DMS153 treated with DMSO at 0.1 percent for 48 hours (cell line): ENCODE measurements at regions not wholly inside any gene's neighbourhood (a gene's known extent, or its start where the extent isn't known, plus 50 kb on each side); places are given as distances from the start of the nearest gene placed in this dataset.

Experiments
- DNase-seq: peaks from one replicate; lab custom pipeline; 2025; ENCODE audit not compliant: unreplicated experiment; lab: John Stamatoyannopoulos, UW

DNA sequence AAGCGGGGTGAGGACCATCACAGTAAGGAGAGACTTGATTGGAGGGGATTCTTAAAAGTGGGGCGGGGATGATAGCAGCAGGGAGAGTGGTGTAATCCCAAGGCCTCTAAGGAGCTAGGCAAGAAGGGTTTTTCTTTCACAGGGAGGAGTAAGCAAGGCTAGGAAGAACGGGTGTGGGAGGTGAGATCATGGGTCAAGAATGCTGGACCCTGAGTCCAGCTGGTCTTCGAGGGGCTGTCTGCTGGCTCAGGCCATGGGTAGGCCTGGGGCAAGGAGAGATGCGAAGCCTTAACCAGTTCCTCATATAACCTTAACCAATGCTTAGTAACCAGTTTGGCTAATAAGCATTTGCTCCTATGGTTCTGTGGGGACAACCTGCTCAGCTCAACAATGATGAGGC, 599.1 kb downstream of the NPHP4 start:
- DNase-seq: no peak

DNA sequence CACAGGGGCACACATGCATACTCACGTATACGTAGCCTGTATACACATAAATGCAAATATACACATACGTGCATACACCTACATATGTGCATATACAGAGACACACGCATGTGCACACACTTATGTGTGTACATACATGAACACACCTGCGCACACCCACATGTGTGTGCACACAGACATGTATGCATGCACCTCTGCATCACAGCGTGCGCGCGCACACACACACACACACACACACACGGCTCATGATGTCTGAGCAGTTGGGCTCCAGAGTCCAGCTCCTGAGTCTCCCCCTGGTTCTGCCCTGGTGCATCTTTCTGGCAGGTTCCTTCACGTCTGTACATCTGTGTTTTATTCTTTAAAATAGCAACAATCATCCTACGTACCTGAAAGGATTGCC, 600.5 kb downstream of the NPHP4 start:
- DNase-seq: no peak

DNA sequence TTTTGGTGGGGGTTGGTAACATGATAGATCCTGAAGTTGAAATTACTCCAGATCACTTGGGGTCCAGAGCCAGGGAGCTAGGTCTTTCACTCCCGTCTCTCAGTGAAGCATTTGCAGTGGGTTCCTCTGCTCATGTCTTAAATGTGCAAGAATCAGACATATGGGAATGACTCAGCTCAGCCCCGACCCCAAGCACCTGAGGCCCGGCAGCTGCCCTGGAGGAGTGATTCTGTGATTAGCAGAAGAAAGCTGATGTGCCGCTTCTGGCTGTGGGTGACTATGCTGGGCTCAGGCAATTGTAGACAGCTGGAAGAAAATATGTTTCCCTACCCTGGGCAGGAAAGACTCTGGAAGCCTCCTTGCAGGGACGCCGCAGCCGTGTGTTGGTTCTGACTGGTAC, 601.7 kb downstream of the NPHP4 start:
- no peak for DNase-seq

DNA sequence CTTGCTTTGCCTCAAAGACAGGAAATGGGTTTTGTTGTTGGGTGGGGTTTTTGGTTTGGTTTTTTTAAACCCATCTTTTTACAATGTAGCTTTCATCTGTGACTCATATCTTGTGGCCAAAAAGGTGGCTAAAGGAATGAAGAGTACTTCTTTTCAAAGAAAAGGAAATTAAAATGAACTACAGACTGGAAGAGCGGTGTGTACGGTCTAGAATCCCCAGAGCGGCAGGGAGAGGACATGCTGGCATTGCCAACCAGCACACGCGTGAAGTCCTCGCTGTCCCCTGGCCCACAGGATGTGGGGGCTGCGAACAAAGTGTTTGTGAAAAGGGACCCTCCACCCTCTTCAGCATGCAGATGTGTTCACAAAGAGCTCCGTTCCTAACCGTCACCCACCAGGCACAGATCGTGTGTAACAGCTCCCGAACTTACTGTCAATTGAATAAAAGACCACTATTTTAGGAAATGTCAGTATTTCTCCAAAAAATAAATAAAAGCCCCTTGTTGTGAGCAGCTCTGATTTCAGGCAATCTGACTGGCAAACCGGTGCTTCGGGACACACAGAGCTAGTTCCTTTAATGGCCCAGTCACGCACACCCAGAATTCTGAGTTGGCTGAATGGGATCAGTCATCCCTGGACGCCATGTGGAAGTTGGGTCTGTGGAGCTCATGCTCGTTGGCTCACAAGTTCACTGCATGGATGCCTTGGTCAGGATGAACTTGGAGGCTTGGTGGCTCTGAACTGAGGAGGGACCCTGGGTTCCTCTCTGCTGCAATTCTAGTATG, 602.9 kb downstream of the NPHP4 start:
- DNase-seq: no peak

DNA sequence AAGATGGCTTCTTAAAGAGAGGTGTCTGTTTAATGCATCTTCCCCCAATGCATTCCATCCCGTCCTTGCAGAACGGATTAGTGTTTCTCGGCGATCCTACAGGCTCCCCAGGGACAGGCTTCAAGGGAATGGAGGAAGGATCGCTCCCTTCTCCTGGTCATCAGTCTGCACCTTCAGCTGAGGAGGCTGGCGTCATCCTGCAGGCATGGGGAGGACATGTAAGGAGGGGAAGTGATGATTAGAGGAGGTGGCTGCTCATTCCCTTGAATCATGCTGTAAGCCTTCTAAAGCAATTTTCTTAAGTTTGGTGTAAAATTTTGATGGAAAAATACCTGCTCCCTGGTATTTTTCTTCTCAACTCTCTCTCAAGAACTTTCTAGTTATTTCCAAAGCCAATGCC, 603.6 kb downstream of the NPHP4 start:
- no peak for DNase-seq

DNA sequence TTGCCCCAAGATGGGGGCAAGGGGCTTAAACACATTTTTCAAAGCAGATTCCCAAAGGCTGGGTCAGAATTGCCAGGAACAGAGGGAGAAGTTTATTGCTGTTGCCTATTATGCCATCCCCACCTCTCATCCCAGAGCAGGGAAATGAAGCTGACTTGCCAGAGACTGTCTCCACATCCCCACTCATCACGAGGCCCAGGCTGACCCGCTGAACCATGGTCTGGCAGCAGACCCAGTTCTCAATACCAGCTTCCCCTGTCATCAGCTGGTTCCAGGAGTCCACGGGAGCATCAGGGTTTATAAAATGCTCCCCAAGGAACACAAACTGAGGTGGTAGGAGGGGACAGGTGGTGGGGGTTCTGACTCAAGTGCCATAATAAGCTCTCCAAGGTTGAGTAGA, 605.9 kb downstream of the NPHP4 start:
- no peak for DNase-seq

DNA sequence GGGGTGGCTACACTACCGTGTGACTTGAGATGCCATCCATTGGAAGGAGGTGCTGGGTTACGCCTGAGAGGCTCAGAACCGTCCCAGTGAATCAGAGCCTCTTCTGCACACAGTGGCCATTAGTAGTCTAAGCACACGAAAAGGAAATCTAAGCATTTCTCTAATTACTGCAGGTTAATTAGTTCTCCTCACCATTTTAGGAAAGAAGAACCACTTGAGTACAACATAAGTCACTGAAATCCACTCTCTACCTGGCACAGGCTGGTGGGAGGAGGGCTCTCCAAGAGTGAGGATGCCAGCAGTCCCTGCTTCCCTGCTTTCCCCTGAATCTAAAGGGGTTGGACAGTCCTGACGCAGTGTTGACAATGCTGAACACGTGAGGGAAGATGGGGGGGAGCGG, 606.3 kb downstream of the NPHP4 start:
- DNase-seq: no peak

DNA sequence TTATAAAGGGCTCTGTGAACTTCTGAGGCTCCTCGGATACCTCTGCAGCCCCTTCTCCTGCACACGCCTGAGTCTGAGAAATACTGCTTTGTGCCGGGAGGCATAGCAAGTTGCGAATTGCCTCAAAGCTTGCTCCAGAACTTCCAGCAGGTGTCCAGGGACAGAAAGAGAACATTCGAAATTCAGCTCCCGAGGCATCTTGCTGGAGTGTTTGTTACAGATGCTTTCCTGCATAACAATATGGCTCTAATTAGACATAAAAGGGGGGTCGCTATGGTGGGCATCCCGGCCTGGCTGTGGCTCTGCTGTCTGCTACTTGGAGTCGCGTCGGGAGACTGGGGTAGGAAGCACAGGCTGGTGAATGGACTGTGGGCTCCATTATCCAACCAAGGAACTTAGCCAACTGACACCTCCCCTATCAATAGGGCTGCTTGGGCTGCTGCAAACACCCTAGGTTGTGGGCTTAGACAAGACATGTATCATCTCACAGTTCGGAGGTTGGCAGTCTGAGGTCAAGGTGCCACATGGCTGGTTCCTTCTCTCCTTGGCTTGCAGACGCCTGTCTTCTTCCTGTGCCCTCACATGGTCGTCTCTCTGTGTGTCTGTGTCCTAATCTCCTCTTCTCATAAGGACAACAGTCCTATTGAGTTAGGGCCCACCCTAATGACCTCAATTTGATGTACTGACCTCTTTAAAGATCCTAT, 607.0 kb downstream of the NPHP4 start:
- DNase-seq: no peak

DNA sequence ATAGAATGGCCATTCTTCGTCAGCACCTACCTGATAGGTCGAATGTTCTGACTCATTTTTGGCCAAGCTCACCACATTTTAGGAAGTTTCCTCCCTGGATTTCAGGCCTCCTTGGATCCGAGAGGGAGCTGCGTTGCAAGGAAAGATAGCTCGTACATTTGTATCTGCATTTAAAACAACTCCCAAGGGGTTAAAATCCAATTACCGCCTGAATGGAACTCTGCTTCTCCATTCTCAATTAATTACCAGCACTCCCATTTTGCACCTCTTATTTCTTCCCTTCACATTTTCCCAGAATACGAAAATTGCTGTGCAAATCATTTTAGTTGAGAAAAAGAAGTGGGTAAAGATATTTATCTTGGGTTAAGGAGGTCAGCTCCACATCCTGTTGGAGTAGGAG, 610.7 kb downstream of the NPHP4 start:
- DNase-seq: no peak

DNA sequence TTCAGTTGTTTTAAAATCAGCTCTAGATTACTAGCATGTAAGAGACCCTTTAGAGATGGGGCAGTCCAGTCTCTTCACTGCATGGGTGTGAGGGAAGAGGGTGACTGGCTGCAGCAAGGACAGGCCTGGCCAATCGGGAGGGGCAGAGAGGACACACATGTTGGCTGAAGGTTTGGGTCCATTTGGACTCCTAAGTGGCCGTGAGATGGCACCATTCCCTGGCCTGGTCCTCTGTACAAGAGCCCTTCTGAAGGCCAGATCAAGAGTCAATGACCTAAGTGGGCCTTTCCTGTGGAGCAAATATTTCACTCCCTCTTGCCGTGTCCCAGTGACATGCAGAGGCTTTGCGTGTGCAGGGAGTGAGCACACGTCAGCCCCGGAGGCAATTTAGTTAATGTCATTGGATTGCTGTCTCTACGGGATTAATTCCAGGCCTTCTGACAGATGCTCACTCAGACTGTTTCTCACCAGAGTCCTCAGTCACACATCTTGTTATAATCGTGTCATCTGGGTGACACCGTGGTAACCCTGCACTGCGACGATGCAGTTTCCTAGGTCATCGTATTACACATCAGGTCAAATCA, 613.0 kb downstream of the NPHP4 start:
- DNase-seq: no peak

DNA sequence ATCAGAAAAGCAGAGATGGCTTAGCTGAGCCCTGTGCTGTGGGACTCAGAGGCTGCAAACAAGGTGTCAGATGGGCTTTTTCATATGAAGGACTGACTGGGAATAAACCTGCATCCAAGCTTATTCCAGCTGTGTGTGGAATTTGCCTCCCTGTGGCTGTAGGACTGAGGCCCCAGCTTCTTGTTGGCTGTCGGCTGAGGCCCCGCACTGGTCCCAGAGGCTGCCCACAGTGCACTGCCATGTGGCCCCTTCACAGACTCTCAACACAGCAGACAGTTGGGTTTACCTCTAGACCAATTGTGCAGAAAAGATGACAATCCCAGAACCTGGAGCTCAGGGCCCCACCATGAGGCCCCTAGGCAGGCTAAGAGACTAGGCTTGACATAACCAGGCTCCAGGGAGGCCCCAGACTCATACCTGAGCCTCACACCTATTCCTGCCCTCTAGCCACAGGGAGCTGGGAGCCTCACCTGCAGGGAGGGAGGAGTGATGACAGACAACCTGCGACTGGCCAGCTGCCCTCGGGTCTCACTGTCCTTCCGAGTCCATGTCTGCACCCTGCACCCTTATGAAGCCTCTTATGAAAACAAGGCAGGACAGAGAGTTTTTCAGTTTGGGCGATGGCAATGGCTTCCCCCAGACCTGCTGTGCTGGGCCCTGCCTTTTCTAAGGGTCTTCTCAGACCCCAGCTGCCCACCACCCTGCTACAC, 615.5 kb downstream of the NPHP4 start:
- no peak for DNase-seq

DNA sequence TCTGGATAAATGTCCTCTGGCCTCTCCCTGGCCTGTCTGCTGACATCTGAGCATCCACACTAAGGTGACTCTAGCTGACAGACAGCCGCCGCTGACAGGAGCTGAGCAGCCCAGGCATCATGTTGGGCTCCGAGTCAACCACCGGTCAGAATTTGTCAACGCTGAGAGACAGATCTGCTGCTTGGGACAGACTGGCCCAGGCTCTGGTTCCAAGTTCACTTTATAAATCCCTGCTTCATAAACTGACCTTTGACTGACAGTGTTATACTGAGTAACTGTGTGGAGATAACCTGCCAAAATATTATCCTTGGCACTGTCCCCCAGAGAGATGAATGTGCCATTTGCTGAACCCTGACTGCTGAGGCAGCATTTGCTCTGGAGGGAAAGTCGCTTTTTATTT, 616.7 kb downstream of the NPHP4 start:
- DNase-seq: no peak

DNA sequence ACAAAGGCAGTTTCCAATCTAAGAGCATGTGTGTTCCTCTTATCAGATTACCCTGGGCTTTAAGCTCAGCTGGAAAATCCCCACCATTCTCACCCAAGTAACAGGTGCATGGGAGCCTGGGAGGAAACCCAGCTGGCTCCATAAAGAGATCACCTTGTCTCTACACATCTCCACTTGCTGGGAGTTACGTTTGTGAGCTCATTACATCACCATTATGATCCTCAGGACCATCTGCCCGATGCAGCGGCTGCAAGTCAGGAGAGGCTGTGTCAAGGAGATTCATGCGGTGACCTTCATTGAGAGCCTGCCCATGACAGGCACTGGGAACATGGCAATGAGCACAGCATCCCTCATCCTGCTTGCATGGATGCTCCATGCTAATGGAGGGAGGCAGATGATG, 618.0 kb downstream of the NPHP4 start:
- DNase-seq: no peak

DNA sequence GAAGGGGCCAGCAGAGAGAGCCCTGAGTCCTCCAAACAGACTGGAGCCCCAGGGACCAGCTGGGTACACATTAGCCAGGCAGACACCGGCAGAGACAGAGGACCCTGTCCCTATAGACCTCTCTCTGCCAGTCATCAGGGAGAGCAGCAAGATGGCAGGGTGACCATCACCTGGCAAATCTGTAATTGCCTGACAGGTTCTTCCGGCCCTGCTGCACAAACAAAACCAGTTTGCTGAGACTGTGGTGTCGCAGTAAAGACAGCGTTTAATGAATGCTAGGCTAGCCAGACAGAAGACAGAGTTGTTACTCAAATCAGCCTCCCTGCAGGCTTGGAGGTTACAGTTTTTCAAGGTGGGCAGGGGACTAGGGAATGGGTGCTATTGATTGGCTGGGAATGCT, 618.9 kb downstream of the NPHP4 start:
- no peak for DNase-seq

DNA sequence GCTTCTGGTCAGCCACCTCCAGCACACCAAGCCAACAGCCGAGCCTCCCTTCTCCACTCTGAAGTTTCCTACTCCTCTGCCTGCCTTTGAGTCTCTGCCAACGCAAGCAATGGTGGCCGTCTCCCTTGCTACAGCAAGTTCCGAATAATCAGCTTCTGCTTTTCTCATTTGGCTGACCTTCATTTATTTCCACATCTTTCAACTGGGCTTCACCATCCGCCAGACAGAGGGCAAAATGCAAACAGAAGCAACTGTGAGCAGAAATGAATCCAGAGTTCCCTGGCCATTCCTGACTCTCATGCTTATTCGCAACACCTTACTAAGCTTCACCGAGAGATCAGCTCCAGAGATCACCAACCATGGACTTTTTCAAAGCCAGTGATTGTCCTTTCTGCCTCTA, 621.0 kb downstream of the NPHP4 start:
- DNase-seq: no peak

DNA sequence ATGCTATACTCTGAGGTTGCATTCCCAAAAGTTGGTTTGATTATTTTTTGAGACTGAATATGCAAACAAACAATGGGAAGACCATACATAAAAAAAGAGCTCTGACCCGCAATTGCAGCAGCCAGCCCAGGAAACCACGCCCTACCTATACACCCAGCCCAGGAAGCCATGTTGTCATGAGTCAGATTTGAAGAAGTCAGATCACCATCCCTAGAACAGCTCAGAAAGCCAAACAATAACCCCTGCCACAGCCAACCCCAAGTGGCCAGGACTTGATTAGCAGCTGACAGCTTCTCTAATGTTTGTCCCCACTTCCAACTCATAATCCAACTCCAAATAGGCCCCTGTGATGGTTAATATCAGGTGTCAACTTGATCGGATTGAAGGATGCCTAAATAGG, 621.9 kb downstream of the NPHP4 start:
- DNase-seq: no peak

DNA sequence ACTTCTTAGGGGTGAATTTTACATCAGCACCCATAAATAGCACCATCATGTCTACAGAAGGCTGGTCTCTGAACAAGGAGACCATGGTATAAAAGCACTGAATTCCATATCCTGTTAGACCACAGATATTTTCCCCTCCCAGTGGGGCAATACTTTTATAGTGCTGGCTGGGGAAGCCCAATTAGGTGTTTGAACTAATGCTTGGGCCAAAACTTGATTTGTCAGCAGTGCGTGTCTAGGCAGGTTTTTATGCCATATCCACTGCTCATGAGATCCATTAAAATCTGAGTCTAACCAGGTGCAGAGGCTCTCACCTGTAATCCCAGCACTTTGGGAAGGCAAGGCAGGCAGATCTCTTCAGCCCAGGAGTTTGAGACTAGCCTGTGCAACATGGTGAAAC, 623.0 kb downstream of the NPHP4 start:
- DNase-seq: peak; percentile 10

DNA sequence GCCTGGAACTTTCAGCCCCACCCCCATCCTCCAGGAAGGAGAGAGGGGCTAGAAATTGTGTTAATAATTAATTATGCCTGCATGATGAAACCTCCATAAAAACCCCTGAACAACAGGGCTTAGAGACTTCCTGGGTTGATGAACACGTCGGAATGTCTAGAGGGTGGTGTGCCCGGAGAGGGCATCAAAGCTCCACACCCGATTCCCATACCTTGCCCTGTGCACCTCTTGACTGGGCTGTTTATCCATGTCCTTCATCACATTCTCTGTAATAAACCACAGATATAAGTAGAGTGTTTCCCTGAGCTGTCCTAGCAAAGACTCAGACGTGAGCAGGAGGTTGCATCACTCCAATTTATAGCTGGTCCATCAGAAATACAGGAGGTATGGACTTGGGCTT, 624.0 kb downstream of the NPHP4 start:
- DNase-seq: no peak

DNA sequence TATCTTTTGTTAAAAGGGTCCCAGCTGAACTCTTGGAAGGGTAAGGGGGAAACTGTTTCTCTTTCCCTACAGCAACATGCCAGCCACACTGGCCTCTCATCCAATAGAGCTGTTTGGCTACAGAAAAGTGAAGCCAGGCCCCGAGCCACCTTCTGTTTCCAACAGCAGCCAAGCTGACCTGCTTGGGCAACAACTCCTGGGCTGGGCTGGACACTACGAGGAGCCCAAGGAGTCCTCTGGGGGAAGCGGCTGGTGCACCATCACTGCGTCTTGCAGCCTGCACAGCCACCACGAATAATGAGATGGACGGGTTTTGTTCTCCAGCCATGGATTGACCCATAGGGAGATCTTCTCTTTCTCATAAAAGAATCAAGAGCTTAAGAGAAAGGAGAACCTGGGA, 624.9 kb downstream of the NPHP4 start:
- no peak for DNase-seq

DNA sequence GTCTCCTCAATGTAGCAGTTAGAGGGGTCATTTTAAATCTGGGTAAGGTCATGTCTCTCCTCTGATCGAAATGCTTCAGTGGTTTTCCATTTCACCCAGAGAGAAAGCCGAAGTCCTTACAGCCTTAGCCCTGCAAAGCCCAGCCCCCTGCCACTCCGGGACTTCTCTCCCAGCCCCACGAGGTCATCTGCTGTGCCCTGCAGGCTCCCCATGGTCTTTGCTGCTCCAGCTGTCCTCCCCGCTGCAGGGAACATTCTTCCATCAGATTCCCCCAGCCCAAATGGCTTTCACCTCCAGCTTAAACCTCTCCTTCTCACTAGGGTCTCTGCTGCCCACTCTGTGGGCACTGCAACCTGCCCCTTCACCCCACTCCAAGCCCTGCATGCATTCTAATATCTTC, 626.5 kb downstream of the NPHP4 start:
- DNase-seq: no peak

DNA sequence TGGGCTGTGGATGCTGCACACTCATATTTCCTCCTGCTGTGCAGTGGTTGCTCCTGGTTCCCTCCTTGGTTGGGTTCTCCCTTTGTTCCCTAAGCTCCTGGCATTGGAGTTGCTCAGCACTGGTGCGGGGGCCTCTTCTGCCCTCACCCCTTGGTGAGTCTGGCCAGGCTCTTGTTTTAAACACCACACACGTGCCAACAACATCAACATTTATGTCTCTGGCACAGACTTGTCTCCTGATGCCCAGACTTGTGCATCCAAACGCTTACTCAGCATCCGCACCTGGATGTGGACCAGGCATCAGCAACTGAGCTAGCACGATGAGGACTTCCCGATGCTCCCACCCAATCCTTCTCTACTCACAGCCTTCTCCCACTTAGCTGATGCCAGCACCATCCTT, 627.6 kb downstream of the NPHP4 start:
- DNase-seq: no peak

DNA sequence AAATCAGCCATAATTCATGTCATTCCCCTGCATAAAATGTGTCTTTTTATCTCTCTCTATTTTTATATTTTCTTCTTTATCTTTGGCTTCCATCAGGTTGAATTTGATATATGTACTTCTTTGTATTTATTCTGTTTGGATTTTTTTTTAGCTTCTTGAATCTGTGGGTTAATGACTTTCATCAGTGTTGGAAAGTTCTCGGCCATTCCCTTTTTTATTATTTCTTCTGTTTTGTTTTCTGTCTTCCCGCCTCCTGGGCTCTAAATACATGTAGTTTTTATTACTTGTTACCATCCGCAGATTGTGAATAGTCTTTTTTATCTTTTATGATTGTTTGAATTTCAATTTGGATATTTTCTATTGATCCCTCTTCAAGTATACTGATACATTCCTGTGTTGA, 637.5 kb downstream of the NPHP4 start:
- DNase-seq: no peak
